SK-N-SH treated with all-trans-retinoic acid at 6 μM for 48 hours (cell line): ENCODE measurements at regions not wholly inside any gene's neighbourhood (a gene's known extent, or its start where the extent isn't known, plus 50 kb on each side); places are given as distances from the start of the nearest gene placed in this dataset.

ENCODE experiments used
- ATAC-seq: fragments of 200-7000 bp; cut with Tn5 transposase; 3 replicates; pipeline ENCODE4 v1.9.1; 2020; ENCODE audit warnings: mild to moderate bottlenecking, moderate library complexity
- BACH2 ChIP-seq: fragments of 250-450 bp; sonication (Bioruptor Pico); IDR thresholded peaks from 2 replicates; pipeline ENCODE4 v1.9.0; 2021; ENCODE audit warnings: mild to moderate bottlenecking, borderline replicate concordance
- ESRRG ChIP-seq: fragments of 250-450 bp; sonication (Bioruptor Pico); IDR thresholded peaks from 2 replicates; pipeline ENCODE4 v1.6.1; 2021; ENCODE audit warnings: mild to moderate bottlenecking
- OSR1 ChIP-seq: fragments of 250-450 bp; sonication (Bioruptor Pico); IDR thresholded peaks from 2 replicates; pipeline ENCODE4 v1.8.0; 2022; ENCODE audit warnings: moderate library complexity, mild to moderate bottlenecking, inconsistent platforms
- PPARA ChIP-seq: fragments of 250-450 bp; sonication (Bioruptor Pico); IDR thresholded peaks from 2 replicates; pipeline ENCODE4 v1.5.0; 2020; ENCODE audit warnings: mild to moderate bottlenecking, borderline replicate concordance
- SNAI2 ChIP-seq: fragments of 250-450 bp; sonication (Bioruptor Pico); IDR thresholded peaks from 2 replicates; pipeline ENCODE4 v1.5.0; 2020; ENCODE audit warnings: mild to moderate bottlenecking, moderate library complexity
- TOX ChIP-seq: fragments of 250-450 bp; sonication (Bioruptor Pico); IDR thresholded peaks from 2 replicates; pipeline ENCODE4 v1.8.0; 2021; ENCODE audit warnings: mild to moderate bottlenecking, moderate library complexity, borderline replicate concordance
- ZFP3 ChIP-seq: fragments of 250-450 bp; sonication (Bioruptor Pico); IDR thresholded peaks from 2 replicates; pipeline ENCODE4 v1.5.0; 2020; ENCODE audit warnings: mild to moderate bottlenecking, moderate library complexity
- ZFP30 ChIP-seq: fragments of 450-650 bp; formaldehyde crosslinking; IDR thresholded peaks from 2 replicates; pipeline ENCODE4 v1.5.0; 2022; ENCODE audit warnings: mild to moderate bottlenecking, moderate library complexity
- ZNF565 ChIP-seq: fragments of 450-650 bp; formaldehyde crosslinking; conservative IDR thresholded peaks from 2 replicates; pipeline ENCODE4 v1.5.0; 2020; ENCODE audit warnings: low read depth, mild to moderate bottlenecking, moderate library complexity
- ZNF70 ChIP-seq: fragments of 450-650 bp; formaldehyde crosslinking; IDR thresholded peaks from 2 replicates; pipeline ENCODE4 v1.5.0; 2020; ENCODE audit warnings: mild to moderate bottlenecking, moderate library complexity
- ZNF8 ChIP-seq: fragments of 450-650 bp; formaldehyde crosslinking; IDR thresholded peaks from 2 replicates; pipeline ENCODE4 v1.5.0; 2020; ENCODE audit warnings: mild to moderate bottlenecking, moderate library complexity
- TF ChIP-seq, protein P1 (sequence below): fragments of 250-450 bp; sonication (Bioruptor Pico); IDR thresholded peaks from 2 replicates; pipeline ENCODE4 v1.8.0; 2021; ENCODE audit warnings: low read depth, mild to moderate bottlenecking, moderate library complexity, borderline replicate concordance
- TF ChIP-seq, protein P2 (sequence below): fragments of 250-450 bp; sonication (Bioruptor Pico); IDR thresholded peaks from 2 replicates; pipeline ENCODE4 v1.5.0; 2020; ENCODE audit warnings: mild to moderate bottlenecking, moderate library complexity
- TF ChIP-seq, protein P3 (sequence below): fragments of 250-450 bp; sonication (Bioruptor Pico); IDR thresholded peaks from 2 replicates; pipeline ENCODE4 v1.8.0; 2020; ENCODE audit warnings: mild to moderate bottlenecking, moderate library complexity, borderline replicate concordance
- TF ChIP-seq, protein P4 (sequence below): fragments of 250-450 bp; sonication (Bioruptor Pico); IDR thresholded peaks from 2 replicates; pipeline ENCODE4 v1.5.1; 2021; ENCODE audit warnings: mild to moderate bottlenecking, moderate library complexity

DNA sequence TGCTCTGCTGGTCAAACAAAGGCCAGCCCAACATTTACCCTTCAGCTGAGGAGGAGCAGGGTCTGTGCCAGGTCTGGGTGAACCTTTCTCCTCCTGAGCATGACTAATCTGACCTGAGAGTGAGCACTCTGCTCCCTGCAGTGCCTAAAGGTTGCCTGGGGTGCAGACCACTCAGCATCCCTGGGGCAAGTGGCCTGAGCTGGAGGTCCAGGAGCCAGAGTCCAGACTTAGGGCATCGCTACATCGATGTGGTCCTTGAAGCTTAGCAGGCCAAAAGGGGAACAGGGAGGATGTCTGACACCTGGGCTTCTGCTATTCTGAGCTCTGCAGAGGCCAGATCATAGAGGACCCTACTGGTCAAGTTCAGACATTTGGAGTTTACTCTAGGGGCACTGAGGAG lies 119.1 kb downstream of the FAM43A start:
- ATAC-seq = no peak
- TF ChIP-seq SNAI2 (no peak), ZFP3 (no peak), ZFP30 (CRISPR knock-in tag) (no peak), ZNF70 (CRISPR knock-in tag) (no peak), BACH2 (no peak), ZNF565 (CRISPR knock-in tag) (no peak)
- TF ChIP-seq, protein P1, sequence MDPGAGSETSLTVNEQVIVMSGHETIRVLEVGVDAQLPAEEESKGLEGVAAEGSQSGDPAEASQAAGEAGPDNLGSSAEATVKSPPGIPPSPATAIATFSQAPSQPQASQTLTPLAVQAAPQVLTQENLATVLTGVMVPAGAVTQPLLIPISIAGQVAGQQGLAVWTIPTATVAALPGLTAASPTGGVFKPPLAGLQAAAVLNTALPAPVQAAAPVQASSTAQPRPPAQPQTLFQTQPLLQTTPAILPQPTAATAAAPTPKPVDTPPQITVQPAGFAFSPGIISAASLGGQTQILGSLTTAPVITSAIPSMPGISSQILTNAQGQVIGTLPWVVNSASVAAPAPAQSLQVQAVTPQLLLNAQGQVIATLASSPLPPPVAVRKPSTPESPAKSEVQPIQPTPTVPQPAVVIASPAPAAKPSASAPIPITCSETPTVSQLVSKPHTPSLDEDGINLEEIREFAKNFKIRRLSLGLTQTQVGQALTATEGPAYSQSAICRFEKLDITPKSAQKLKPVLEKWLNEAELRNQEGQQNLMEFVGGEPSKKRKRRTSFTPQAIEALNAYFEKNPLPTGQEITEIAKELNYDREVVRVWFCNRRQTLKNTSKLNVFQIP = no peak
- TF ChIP-seq, protein P2, sequence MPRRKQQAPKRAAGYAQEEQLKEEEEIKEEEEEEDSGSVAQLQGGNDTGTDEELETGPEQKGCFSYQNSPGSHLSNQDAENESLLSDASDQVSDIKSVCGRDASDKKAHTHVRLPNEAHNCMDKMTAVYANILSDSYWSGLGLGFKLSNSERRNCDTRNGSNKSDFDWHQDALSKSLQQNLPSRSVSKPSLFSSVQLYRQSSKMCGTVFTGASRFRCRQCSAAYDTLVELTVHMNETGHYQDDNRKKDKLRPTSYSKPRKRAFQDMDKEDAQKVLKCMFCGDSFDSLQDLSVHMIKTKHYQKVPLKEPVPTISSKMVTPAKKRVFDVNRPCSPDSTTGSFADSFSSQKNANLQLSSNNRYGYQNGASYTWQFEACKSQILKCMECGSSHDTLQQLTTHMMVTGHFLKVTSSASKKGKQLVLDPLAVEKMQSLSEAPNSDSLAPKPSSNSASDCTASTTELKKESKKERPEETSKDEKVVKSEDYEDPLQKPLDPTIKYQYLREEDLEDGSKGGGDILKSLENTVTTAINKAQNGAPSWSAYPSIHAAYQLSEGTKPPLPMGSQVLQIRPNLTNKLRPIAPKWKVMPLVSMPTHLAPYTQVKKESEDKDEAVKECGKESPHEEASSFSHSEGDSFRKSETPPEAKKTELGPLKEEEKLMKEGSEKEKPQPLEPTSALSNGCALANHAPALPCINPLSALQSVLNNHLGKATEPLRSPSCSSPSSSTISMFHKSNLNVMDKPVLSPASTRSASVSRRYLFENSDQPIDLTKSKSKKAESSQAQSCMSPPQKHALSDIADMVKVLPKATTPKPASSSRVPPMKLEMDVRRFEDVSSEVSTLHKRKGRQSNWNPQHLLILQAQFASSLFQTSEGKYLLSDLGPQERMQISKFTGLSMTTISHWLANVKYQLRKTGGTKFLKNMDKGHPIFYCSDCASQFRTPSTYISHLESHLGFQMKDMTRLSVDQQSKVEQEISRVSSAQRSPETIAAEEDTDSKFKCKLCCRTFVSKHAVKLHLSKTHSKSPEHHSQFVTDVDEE (CRISPR knock-in tag) = no peak

DNA sequence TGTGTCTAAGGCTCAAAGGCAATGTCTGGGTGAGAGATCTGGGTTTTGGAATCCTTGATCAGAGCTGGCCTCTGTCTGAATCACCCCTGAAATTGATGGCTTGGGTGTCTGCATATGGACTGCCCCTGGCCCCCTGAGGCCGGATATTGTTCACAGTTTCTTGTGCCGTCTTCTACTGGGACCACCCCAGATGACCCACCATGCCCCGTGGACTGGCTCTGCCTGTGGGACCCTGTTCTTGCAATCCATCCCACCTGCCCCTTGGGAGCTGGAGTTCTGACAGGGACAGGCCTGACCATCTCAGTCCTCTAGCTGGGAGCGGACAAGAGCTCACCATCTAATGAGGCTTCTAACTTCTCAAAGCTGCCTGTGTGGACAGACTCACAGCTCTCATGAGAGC lies 119.9 kb downstream of the FAM43A start:
- ATAC-seq = no peak

DNA sequence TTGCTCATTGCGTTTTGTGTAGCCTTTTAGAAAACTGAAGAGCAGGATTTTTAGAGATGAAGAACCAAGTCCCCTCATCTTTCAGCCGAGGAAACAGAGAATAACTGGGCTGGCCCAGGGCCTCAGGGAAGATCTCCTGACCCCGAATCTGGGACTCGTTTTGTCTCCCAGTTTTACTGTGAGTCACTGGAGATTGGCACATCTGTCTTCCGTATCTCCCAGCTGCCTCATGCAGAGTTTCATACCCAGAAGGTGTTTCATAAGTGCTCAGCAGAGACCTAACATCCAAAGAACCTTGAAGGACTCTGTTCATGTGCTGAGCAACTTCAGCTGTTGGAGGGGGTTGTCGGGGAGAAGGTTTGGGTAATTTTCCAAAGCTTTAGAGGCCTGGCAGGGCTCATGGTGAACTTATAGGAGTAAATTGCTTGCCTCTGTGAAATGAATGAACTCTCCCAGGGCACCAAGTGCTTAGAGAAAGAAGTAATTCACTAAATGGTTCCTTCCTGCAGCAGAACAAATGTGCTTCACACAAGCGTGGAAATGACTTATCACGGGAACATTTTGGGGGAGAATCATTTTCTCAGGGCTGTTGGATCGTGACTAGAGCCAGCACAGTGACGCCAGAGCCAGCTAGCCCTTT lies 121.4 kb downstream of the FAM43A start:
- ATAC-seq = no peak
- TF ChIP-seq, protein P3, sequence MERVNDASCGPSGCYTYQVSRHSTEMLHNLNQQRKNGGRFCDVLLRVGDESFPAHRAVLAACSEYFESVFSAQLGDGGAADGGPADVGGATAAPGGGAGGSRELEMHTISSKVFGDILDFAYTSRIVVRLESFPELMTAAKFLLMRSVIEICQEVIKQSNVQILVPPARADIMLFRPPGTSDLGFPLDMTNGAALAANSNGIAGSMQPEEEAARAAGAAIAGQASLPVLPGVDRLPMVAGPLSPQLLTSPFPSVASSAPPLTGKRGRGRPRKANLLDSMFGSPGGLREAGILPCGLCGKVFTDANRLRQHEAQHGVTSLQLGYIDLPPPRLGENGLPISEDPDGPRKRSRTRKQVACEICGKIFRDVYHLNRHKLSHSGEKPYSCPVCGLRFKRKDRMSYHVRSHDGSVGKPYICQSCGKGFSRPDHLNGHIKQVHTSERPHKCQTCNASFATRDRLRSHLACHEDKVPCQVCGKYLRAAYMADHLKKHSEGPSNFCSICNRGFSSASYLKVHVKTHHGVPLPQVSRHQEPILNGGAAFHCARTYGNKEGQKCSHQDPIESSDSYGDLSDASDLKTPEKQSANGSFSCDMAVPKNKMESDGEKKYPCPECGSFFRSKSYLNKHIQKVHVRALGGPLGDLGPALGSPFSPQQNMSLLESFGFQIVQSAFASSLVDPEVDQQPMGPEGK (CRISPR knock-in tag) = no peak
- TF ChIP-seq ZNF70 (CRISPR knock-in tag) (no peak), OSR1 (CRISPR knock-in tag) (no peak), PPARA (CRISPR knock-in tag) (no peak)
- TF ChIP-seq, protein P4, sequence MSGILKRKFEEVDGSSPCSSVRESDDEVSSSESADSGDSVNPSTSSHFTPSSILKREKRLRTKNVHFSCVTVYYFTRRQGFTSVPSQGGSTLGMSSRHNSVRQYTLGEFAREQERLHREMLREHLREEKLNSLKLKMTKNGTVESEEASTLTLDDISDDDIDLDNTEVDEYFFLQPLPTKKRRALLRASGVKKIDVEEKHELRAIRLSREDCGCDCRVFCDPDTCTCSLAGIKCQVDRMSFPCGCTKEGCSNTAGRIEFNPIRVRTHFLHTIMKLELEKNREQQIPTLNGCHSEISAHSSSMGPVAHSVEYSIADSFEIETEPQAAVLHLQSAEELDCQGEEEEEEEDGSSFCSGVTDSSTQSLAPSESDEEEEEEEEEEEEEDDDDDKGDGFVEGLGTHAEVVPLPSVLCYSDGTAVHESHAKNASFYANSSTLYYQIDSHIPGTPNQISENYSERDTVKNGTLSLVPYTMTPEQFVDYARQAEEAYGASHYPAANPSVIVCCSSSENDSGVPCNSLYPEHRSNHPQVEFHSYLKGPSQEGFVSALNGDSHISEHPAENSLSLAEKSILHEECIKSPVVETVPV (CRISPR knock-in tag) = no peak
- TF ChIP-seq, protein P2 (CRISPR knock-in tag) = no peak

More for the DNA sequence above, 119.9 kb downstream of the FAM43A start:
- TF ChIP-seq, protein P4 (CRISPR knock-in tag) = no peak
- TF ChIP-seq, protein P2 (CRISPR knock-in tag) = no peak
- TF ChIP-seq ESRRG (CRISPR knock-in tag) (no peak), TOX (CRISPR knock-in tag) (no peak), ZNF8 (CRISPR knock-in tag) (no peak), BACH2 (no peak), PPARA (CRISPR knock-in tag) (no peak), ZNF70 (CRISPR knock-in tag) (no peak), ZFP3 (no peak), ZFP30 (CRISPR knock-in tag) (no peak)
- TF ChIP-seq, protein P3 (CRISPR knock-in tag) = no peak
- TF ChIP-seq, all 23 proteins: peak for 0
